HG02763 (cell line): ENCODE measurements at regions not wholly inside any gene's neighbourhood (a gene's known extent, or its start where the extent isn't known, plus 50 kb on each side); places are given as distances from the start of the nearest gene placed in this dataset.
"Not testable (repeated sequence)": the region's sequence is repeated elsewhere in the genome, so short reads cannot be mapped to it uniquely, and the experiment has no call there.

Source experiments
- ATAC-seq: cut with Tn5 transposase; IDR thresholded peaks from one replicate; pipeline ENCODE4 v1.9.1; 2021; ENCODE audit warnings: mild to moderate bottlenecking, moderate library complexity; ENCODE audit not compliant: unreplicated experiment

- no peak for ATAC-seq
These were observed 678.3 kb upstream of the LRRN3 start for GRCh38 chr7:110412614-110413013.

- no peak for ATAC-seq
These were observed 677.9 kb upstream of the LRRN3 start for GRCh38 chr7:110413038-110413437.

GRCh38 chr7:110417611-110418010 lies 673.3 kb upstream of the LRRN3 start:
- no peak for ATAC-seq

- no peak for ATAC-seq
These were observed 672.2 kb upstream of the LRRN3 start for GRCh38 chr7:110418659-110419280.

GRCh38 chr7:110420788-110421187 lies 670.1 kb upstream of the LRRN3 start:
- ATAC-seq, result no peak

- ATAC-seq, result no peak
These were observed 669.3 kb upstream of the LRRN3 start for GRCh38 chr7:110421490-110422241.

- ATAC-seq, result no peak
These were observed 658.8 kb upstream of the LRRN3 start for GRCh38 chr7:110432061-110432553.

GRCh38 chr7:110438926-110439325 lies 652.0 kb upstream of the LRRN3 start:
- not testable (repeated sequence) for ATAC-seq

- ATAC-seq, result no peak
These were observed 648.5 kb upstream of the LRRN3 start for GRCh38 chr7:110442381-110442837.

GRCh38 chr7:110446658-110447057 lies 644.3 kb upstream of the LRRN3 start:
- ATAC-seq, result no peak

- ATAC-seq, result no peak
These were observed 642.0 kb upstream of the LRRN3 start for GRCh38 chr7:110448918-110449317.

- ATAC-seq, result no peak
These were observed 636.2 kb upstream of the LRRN3 start for GRCh38 chr7:110454713-110455112.

GRCh38 chr7:110461621-110462020 lies 629.3 kb upstream of the LRRN3 start:
- no peak for ATAC-seq

- ATAC-seq, result no peak
These were observed 620.5 kb upstream of the LRRN3 start for GRCh38 chr7:110470420-110470819.

GRCh38 chr7:110472419-110472818 lies 618.5 kb upstream of the LRRN3 start:
- not testable (repeated sequence) for ATAC-seq

GRCh38 chr7:110480964-110481363 lies 610.0 kb upstream of the LRRN3 start:
- ATAC-seq, result no peak

- no peak for ATAC-seq
These were observed 607.4 kb upstream of the LRRN3 start for GRCh38 chr7:110483553-110483952.

- ATAC-seq, result no peak
These were observed 606.6 kb upstream of the LRRN3 start for GRCh38 chr7:110484356-110484755.

- ATAC-seq, result no peak
These were observed 604.4 kb upstream of the LRRN3 start for GRCh38 chr7:110486549-110486948.

GRCh38 chr7:110502888-110503465 lies 588.0 kb upstream of the LRRN3 start:
- ATAC-seq, result no peak

- no peak for ATAC-seq
These were observed 583.6 kb upstream of the LRRN3 start for GRCh38 chr7:110507369-110507768.

- no peak for ATAC-seq
These were observed 583.1 kb upstream of the LRRN3 start for GRCh38 chr7:110507832-110508231.
